Esophagus muscularis mucosa (tissue), 3 donors: ENCODE measurements at regions not wholly inside any gene's neighbourhood (a gene's known extent, or its start where the extent isn't known, plus 50 kb on each side); places are given as distances from the start of the nearest gene placed in this dataset.

Source experiments
- POLR2A ChIP-seq: fragments of 450-650 bp; IDR thresholded peaks from one replicate; pipeline ENCODE4 v1.6.1; 2017; ENCODE audit warnings: antibody characterized with exemption, moderate library complexity, mild to moderate bottlenecking, low read depth
- TF ChIP-seq, protein P1 (sequence below), 3 experiments: fragments of 200-600 bp in 2 of 3; fragments of 450-650 bp in 1 of 3; sonication (generic) in 2 of 3; IDR thresholded peaks; one replicate each; pipeline ENCODE4 v1.5.1; 2017 to 2019; ENCODE audit warnings: antibody characterized with exemption in 3 of 3, mild to moderate bottlenecking in 2 of 3, moderate library complexity in 1 of 3

DNA sequence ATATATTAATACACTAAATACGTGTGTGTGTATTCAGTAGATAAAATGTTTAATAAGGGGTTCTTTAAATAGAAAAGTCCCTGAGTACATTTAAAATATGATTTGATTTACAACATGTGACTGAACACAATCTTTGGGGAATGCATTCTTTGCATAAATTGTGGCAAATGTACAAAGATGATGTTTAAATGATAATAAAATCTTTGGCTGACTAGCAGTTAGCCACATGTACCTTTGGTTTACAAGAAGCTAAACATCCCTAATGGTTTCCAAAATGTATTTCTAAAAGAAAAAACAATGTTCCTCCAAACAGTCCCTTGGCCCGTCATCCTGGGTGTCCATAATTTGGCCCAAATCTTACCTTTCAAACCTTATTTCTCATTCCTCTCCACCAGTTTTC, 106.4 kb upstream of the MARK1 start:
- TF ChIP-seq, protein P1, sequence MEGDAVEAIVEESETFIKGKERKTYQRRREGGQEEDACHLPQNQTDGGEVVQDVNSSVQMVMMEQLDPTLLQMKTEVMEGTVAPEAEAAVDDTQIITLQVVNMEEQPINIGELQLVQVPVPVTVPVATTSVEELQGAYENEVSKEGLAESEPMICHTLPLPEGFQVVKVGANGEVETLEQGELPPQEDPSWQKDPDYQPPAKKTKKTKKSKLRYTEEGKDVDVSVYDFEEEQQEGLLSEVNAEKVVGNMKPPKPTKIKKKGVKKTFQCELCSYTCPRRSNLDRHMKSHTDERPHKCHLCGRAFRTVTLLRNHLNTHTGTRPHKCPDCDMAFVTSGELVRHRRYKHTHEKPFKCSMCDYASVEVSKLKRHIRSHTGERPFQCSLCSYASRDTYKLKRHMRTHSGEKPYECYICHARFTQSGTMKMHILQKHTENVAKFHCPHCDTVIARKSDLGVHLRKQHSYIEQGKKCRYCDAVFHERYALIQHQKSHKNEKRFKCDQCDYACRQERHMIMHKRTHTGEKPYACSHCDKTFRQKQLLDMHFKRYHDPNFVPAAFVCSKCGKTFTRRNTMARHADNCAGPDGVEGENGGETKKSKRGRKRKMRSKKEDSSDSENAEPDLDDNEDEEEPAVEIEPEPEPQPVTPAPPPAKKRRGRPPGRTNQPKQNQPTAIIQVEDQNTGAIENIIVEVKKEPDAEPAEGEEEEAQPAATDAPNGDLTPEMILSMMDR (IDR thresholded peaks at IDR 0.05) = no peak
- TF ChIP-seq POLR2A = no peak
